Spleen (tissue), 11 donors: ENCODE measurements at regions not wholly inside any gene's neighbourhood (a gene's known extent, or its start where the extent isn't known, plus 50 kb on each side); places are given as distances from the start of the nearest gene placed in this dataset.

Experiments used
- DNase-seq: peaks from one replicate; pipeline ENCODE4 v3.0.0-alpha.2; 2020
- H3K27ac ChIP-seq, 8 donors: fragments of 200-600 bp; sonication (generic) in 7 of 8; 1 replicate in 4 of 8; 2 replicates in 4 of 8; pipeline versions ENCODE4 v1.5.0 to v1.8.0; 2016 to 2021; ENCODE audit warnings: inconsistent platforms in 4 of 8, mild to moderate bottlenecking in 4 of 8, moderate library complexity in 1 of 8
- H3K27me3 ChIP-seq, 7 donors: fragments of 200-600 bp; sonication (generic) in 6 of 7; replicated peaks in 1 of 7; 1 replicate in 4 of 7; 2 replicates in 3 of 7; pipeline versions ENCODE4 v1.5.0 to v1.8.0; 2016 to 2021; ENCODE audit warnings: inconsistent platforms in 3 of 7, mild to moderate bottlenecking in 1 of 7
- H3K36me3 ChIP-seq, 6 donors: fragments of 200-600 bp; sonication (generic) in 5 of 6; 1 replicate in 4 of 6; 2 replicates in 2 of 6; pipeline versions ENCODE4 v1.5.0 to v1.8.0; 2016 to 2021; ENCODE audit warnings: inconsistent platforms in 2 of 6
- H3K4me1 ChIP-seq, 6 donors: fragments of 200-600 bp; sonication (generic) in 5 of 6; 1 replicate in 3 of 6; 2 replicates in 3 of 6; pipeline versions ENCODE4 v1.5.0 to v1.8.0; 2016 to 2021; ENCODE audit warnings: inconsistent platforms in 3 of 6
- H3K4me3 ChIP-seq, 8 donors: fragments of 200-600 bp; sonication (generic) in 7 of 8; 1 replicate in 4 of 8; 2 replicates in 4 of 8; pipeline versions ENCODE4 v1.5.0 to v1.8.0; 2016 to 2021; ENCODE audit warnings: inconsistent platforms in 4 of 8, mild to moderate bottlenecking in 4 of 8, moderate library complexity in 2 of 8
- H3K9me3 ChIP-seq, 8 donors: fragments of 200-600 bp; sonication (generic) in 7 of 8; 1 replicate in 4 of 8; 2 replicates in 4 of 8; pipeline versions ENCODE4 v1.5.0 to v1.8.0; 2016 to 2021; ENCODE audit warnings: inconsistent platforms in 4 of 8
- POLR2A ChIP-seq, 3 donors: fragments of 450-650 bp; IDR thresholded peaks; one replicate each; pipeline ENCODE4 v1.5.1; 2017; ENCODE audit warnings: antibody characterized with exemption in 3 of 3, mild to moderate bottlenecking in 1 of 3
- POLR2AphosphoS5 ChIP-seq, 3 donors: sonication (generic); formaldehyde crosslinking; IDR thresholded peaks; one replicate each; pipeline ENCODE4 v1.5.1; 2017; ENCODE audit warnings: antibody characterized with exemption in 3 of 3
- WGBS, 5 donors: extraction: QIAGEN DNeasy Blood & Tissue Kit in 3 of 5; methylation state at CpG; one replicate each; pipeline versions ENCODE4 v1.1.5 to v1.1.7; 2013 to 2018; 5-methylcytosine and 5-hydroxymethylcytosine counted together
- intact Hi-C: fragments of 100-400 bp; cut with DNase I; formaldehyde crosslinking; loops from one replicate; pipeline ENCODE4 v1.15.0; 2023; ENCODE audit warnings: low total_unique reads
- TF ChIP-seq, protein P1 (sequence below), 11 experiments: fragments of 200-600 bp in 7 of 11; fragments of 450-650 bp in 4 of 11; sonication (generic) in 4 of 11; IDR thresholded peaks in 8 of 11; conservative IDR thresholded peaks in 3 of 11; 1 replicate in 7 of 11; 2 replicates in 4 of 11; pipeline versions ENCODE4 v1.4.0 to v1.8.0; 2016 to 2021; ENCODE audit warnings: antibody characterized with exemption in 11 of 11, inconsistent platforms in 4 of 11, mild to moderate bottlenecking in 1 of 11
- donor health status: healthy with polysubstance abuse.
- donor health status: DM: no; HTN: no; CAD: no; lungs with moderate emphysema.
- donor health status: DM: no; HTN: no; CAD: no.
- donor health status: Bipolar disorder and iron deficiency.
- donor health status: healthy.
- donor health status: DM: no; HTN: no; CAD: no.
- donor health status: DM: yes; HTN: yes; CAD: no.

DNA sequence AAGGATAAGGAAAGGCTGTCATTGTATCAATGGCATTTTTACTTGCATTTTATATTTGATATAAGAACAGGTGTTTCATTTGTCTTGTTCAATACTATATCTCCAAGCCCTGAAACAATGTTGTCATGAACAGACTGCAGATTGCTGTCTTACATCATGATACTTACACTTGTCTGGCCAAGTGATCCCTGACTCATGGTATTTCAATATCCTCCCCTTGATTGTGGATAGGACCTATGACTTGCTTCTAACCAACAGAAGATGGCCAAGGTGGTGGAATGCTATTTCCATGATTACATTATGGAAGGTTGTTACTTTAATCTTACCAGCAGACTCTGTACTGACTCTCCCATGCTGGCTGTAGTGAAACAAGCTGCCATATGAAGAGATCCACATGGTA, 471.1 kb downstream of the CCDC85A start:
- peaks cover 0 to 5% (median 0%) of the 10 kb centered on the region in 8 donors for H3K9me3 ChIP-seq
- no peaks in the 10 kb centered on the region for H3K4me1 ChIP-seq
- H3K27me3 ChIP-seq = no peaks in the 10 kb centered on the region
- H3K4me3 ChIP-seq = no peak overlapping the region
- intact Hi-C loops = no loop called here
- DNase-seq = no peak
- no peaks in the 10 kb centered on the region for H3K36me3 ChIP-seq
- no peak overlapping the region for H3K27ac ChIP-seq
- TF ChIP-seq, protein P1, sequence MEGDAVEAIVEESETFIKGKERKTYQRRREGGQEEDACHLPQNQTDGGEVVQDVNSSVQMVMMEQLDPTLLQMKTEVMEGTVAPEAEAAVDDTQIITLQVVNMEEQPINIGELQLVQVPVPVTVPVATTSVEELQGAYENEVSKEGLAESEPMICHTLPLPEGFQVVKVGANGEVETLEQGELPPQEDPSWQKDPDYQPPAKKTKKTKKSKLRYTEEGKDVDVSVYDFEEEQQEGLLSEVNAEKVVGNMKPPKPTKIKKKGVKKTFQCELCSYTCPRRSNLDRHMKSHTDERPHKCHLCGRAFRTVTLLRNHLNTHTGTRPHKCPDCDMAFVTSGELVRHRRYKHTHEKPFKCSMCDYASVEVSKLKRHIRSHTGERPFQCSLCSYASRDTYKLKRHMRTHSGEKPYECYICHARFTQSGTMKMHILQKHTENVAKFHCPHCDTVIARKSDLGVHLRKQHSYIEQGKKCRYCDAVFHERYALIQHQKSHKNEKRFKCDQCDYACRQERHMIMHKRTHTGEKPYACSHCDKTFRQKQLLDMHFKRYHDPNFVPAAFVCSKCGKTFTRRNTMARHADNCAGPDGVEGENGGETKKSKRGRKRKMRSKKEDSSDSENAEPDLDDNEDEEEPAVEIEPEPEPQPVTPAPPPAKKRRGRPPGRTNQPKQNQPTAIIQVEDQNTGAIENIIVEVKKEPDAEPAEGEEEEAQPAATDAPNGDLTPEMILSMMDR (IDR thresholded peaks at IDR 0.05 in 8 of 11, conservative IDR thresholded peaks at IDR 0.05 in 3 of 11) = no peak
- TF ChIP-seq POLR2AphosphoS5 (IDR thresholded peaks at IDR 0.05) (no peak), POLR2A (IDR thresholded peaks at IDR 0.05) (no peak)

DNA sequence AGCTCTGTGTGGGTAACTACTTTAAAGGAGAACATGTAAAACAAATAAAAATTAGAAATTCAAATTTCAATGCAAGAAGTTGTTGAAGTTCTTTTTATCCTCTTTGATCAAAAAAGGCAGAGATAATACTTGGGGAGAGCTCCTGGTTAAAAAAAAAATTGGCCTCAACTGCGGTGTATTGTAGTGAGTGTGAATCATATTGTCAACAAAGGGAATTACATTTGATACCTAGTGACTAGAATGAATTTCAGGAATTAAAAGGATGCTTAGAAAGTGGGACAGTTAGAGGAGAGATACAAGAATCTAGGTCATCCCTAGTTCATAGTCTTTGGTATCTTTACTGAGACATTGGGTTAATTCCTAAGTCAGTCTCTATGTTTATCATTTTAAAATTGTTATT, 473.0 kb downstream of the CCDC85A start:
- Histone ChIP-seq H3K36me3 (no peaks in the 10 kb centered on the region), H3K9me3 (peaks cover 0 to 11% (median 0%) of the 10 kb centered on the region in 8 donors), H3K27ac (no peak overlapping the region), H3K4me1 (no peaks in the 10 kb centered on the region), H3K27me3 (no peaks in the 10 kb centered on the region), H3K4me3 (no peak overlapping the region)
- TF ChIP-seq POLR2AphosphoS5 (IDR thresholded peaks at IDR 0.05) (no peak), POLR2A (IDR thresholded peaks at IDR 0.05) (no peak)
- DNase-seq = no peak
- intact Hi-C loops = no loop called here
- WGBS, 5 donors = 76 to 98% (median 94%) methylated on average over 1 of the region's 1 CpG

DNA sequence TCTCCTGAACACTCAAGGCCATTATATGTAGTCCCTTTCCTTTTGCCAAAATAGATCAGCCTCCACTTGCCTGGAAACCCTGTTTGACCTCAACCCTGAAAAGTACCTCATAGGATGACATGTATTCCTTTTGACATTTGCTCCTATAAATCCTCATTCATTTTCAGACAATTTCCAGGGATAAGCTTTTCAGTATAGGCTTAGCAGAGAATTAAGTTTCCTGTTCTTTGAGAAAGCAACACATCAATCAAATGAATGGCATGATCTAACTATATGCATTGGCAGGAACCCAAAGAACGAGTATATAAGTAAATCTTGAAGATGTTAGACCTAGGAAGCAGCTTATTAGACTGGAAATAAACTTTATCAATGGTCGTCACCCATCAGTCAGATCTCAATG, 483.0 kb downstream of the CCDC85A start:
- WGBS, 5 donors = 23 to 40% (median 37%) methylated on average over 2 of the region's 2 CpGs

DNA sequence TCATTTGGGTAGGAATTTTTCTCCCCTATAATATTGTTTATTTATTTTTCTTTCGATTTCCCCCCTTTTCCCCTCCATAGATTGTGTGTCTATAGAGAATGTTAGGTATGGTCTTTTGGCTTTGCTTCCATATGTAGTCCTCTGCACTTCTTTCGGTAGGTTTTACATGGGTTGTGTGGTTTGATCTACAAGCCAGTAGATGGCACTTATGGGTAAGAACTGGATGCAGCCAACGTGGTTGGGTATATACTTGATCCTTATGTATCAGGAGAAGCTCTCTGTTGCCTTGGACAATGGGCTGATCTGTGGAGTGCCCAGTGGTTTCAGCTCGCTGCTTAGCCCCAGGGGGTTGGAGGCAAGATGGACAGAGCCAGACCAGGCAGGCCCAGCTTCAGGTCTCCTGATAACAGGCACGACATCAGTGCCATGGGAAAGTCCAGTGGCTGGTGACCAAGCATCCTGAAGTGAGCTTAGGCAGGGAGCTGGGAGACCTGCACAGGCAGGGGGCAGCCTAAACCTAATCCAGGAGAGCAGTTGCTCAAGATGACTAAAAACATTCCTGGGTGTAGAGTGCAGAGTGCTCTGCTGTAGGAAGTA, 488.3 kb downstream of the CCDC85A start:
- H3K9me3 ChIP-seq = peaks cover 2 to 46% (median 32%) of the 10 kb centered on the region in 8 donors
- DNase-seq = peak; percentile 47
- no peaks in the 10 kb centered on the region for H3K27me3 ChIP-seq
- 47 to 74% (median 63%) methylated on average over 3 to 5 of the region's 5 CpGs for WGBS, 5 donors
- H3K27ac ChIP-seq = no peak overlapping the region
- no peak overlapping the region for H3K4me3 ChIP-seq
- no peaks in the 10 kb centered on the region for H3K36me3 ChIP-seq
- TF ChIP-seq POLR2AphosphoS5 (IDR thresholded peaks at IDR 0.05) = no peak
- no peak for TF ChIP-seq POLR2A (IDR thresholded peaks at IDR 0.05)
- TF ChIP-seq, protein P1 (IDR thresholded peaks at IDR 0.05 in 8 of 11, conservative IDR thresholded peaks at IDR 0.05 in 3 of 11) = no peak
- no peaks in the 10 kb centered on the region for H3K4me1 ChIP-seq
- intact Hi-C loops = no loop called here

More for the DNA sequence above, 483.0 kb downstream of the CCDC85A start:
- DNase-seq = no peak
- H3K4me1 ChIP-seq = no peaks in the 10 kb centered on the region
- H3K36me3 ChIP-seq = no peaks in the 10 kb centered on the region
- intact Hi-C loops = no loop called here
- no peak overlapping the region for H3K4me3 ChIP-seq
- peaks cover 0 to 20% (median 13%) of the 10 kb centered on the region in 8 donors for H3K9me3 ChIP-seq
- no peak overlapping the region for H3K27ac ChIP-seq
- TF ChIP-seq POLR2AphosphoS5 (IDR thresholded peaks at IDR 0.05) (no peak), POLR2A (IDR thresholded peaks at IDR 0.05) (no peak)
- TF ChIP-seq, protein P1 (IDR thresholded peaks at IDR 0.05 in 8 of 11, conservative IDR thresholded peaks at IDR 0.05 in 3 of 11) = no peak
- H3K27me3 ChIP-seq = no peaks in the 10 kb centered on the region

DNA sequence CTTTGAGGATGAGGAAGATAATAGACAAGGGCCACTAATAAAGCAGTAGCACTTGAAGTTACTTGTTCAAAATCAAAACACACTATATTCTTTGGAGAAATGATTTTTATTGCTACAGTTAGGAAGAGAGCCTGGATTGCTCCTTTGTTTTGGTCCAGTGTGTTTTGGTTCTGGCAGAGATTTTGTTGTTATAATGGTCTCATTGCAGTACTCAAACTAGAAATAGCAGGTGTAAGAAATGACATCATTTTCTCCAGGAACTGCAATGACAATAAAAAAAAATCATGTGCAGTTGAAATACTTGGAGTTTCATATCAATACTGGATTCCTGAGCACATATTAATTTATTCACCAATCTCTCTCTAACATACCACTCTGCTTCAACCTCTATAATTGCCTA, 490.3 kb downstream of the CCDC85A start:
- Histone ChIP-seq H3K36me3 (no peaks in the 10 kb centered on the region), H3K9me3 (peaks cover 2 to 52% (median 32%) of the 10 kb centered on the region in 8 donors), H3K4me1 (no peaks in the 10 kb centered on the region), H3K27ac (no peak overlapping the region), H3K4me3 (no peak overlapping the region), H3K27me3 (no peaks in the 10 kb centered on the region)
- DNase-seq = no peak
- TF ChIP-seq, protein P1 (IDR thresholded peaks at IDR 0.05 in 8 of 11, conservative IDR thresholded peaks at IDR 0.05 in 3 of 11) = no peak
- TF ChIP-seq POLR2AphosphoS5 (IDR thresholded peaks at IDR 0.05) = no peak
- intact Hi-C loops = no loop called here
